SK-N-SH (cell line): ENCODE measurements at regions not wholly inside any gene's neighbourhood (a gene's known extent, or its start where the extent isn't known, plus 50 kb on each side); places are given as distances from the start of the nearest gene placed in this dataset.

Experiments
- CTCF ChIA-PET: fragments of 300-600, 350-600 bp; formaldehyde crosslinking; extraction: SDS; loops from one replicate; lab custom pipeline; 2021; lab: Yijun Ruan, JAX
- POLR2A ChIA-PET: fragments of 350-600 bp; sonication (Branson Sonifier 250); formaldehyde crosslinking; extraction: SDS; loops from one replicate; lab custom pipeline; 2020; ENCODE audit warnings: antibody characterized with exemption, inconsistent platforms; lab: Yijun Ruan, JAX
- DNase-seq: peaks from one replicate; pipeline ENCODE4 v3.0.0; 2012
- H2AFZ ChIP-seq: fragments of 200-600 bp; sonication (generic); 2 replicates; pipeline ENCODE4 v1.8.1; 2016; ENCODE audit warnings: antibody characterized with exemption, mild to moderate bottlenecking, low read depth
- H3F3A ChIP-seq: fragments of 200-600 bp; sonication (generic); replicated peaks from 2 replicates; pipeline ENCODE3; 2016; ENCODE audit warnings: antibody characterized with exemption, mild to moderate bottlenecking; ENCODE audit not compliant: insufficient read depth
- H3K27ac ChIP-seq, 2 experiments: fragments of 200-500 bp in 1 of 2; fragments of 200-600 bp in 1 of 2; sonication (Bioruptor generic) in 1 of 2; sonication (generic), shearing (Covaris generic) in 1 of 2; 2 replicates each; pipeline versions ENCODE4 v1.5.1 to v1.6.1; 2014 to 2016; ENCODE audit warnings: low read depth in 2 of 2, inconsistent platforms in 1 of 2, low read length in 1 of 2, mild to moderate bottlenecking in 1 of 2, mixed read lengths in 1 of 2
- H3K27me3 ChIP-seq: fragments of 200-600 bp; sonication (generic), shearing (Covaris generic); 2 replicates; pipeline ENCODE4 v1.6.1; 2016; ENCODE audit warnings: mixed run types; ENCODE audit not compliant: insufficient read depth
- H3K36me3 ChIP-seq, 2 experiments: fragments of 200-500 bp in 1 of 2; fragments of 200-600 bp in 1 of 2; sonication (Bioruptor generic) in 1 of 2; sonication (generic) in 1 of 2; replicated peaks in 1 of 2; 2 replicates each; pipeline versions ENCODE3 to v1.5.1; 2014 to 2016; ENCODE audit warnings: low read length in 1 of 2, mild to moderate bottlenecking in 1 of 2; ENCODE audit not compliant: insufficient read depth in 2 of 2, control insufficient read depth in 1 of 2
- H3K4me1 ChIP-seq, 2 experiments: fragments of 200-500 bp in 1 of 2; fragments of 200-600 bp in 1 of 2; sonication (Bioruptor generic) in 1 of 2; sonication (generic), shearing (Covaris generic) in 1 of 2; 2 replicates each; pipeline versions ENCODE4 v1.5.1 to v1.6.1; 2014 to 2016; ENCODE audit warnings: low read depth in 1 of 2, low read length in 1 of 2, mixed run types in 1 of 2; ENCODE audit not compliant: insufficient read depth in 2 of 2, control insufficient read depth in 1 of 2
- H3K4me2 ChIP-seq: fragments of 200-600 bp; sonication (generic), shearing (Covaris generic); 2 replicates; pipeline ENCODE4 v1.6.1; 2017; ENCODE audit warnings: mixed run types
- H3K4me3 ChIP-seq, 2 experiments: fragments of 200-500 bp in 1 of 2; fragments of 200-600 bp in 1 of 2; sonication (Bioruptor generic) in 1 of 2; sonication (generic), shearing (Covaris generic) in 1 of 2; 2 replicates each; pipeline versions ENCODE4 v1.5.1 to v1.8.1; 2014 to 2016; ENCODE audit warnings: low read depth in 2 of 2, inconsistent platforms in 1 of 2, low read length in 1 of 2, mild to moderate bottlenecking in 1 of 2, mixed read lengths in 1 of 2, moderate library complexity in 1 of 2
- H3K79me2 ChIP-seq: fragments of 200-600 bp; sonication (generic); 2 replicates; pipeline ENCODE4 v1.8.1; 2017; ENCODE audit warnings: mild to moderate bottlenecking; ENCODE audit not compliant: insufficient read depth
- H3K9ac ChIP-seq: fragments of 200-600 bp; sonication (generic); 2 replicates; pipeline ENCODE4 v1.6.1; 2017; ENCODE audit warnings: mixed run types
- H3K9me2 ChIP-seq: fragments of 200-600 bp; sonication (generic); 2 replicates; pipeline ENCODE4 v1.6.1; 2017; ENCODE audit warnings: mixed run types
- H3K9me3 ChIP-seq: fragments of 200-600 bp; sonication (generic); 2 replicates; pipeline ENCODE4 v1.6.1; 2017; ENCODE audit warnings: mixed run types, mild to moderate bottlenecking, moderate library complexity
- H4K20me1 ChIP-seq: fragments of 200-600 bp; sonication (generic); 2 replicates; pipeline ENCODE4 v1.6.1; 2017; ENCODE audit warnings: mild to moderate bottlenecking, mixed run types; ENCODE audit not compliant: insufficient read depth
- ELF1 ChIP-seq: IDR thresholded peaks from 2 replicates; pipeline ENCODE4 v1.4.0; 2012
- EP300 ChIP-seq, 2 experiments: IDR thresholded peaks; 2 replicates each; pipeline versions ENCODE4 v1.4.0 to v1.6.1; 2012; ENCODE audit warnings: borderline replicate concordance in 1 of 2, low read depth in 1 of 2, low read length in 1 of 2
- EZH2phosphoT487 ChIP-seq: fragments of 200-600 bp; sonication (generic); IDR thresholded peaks from 2 replicates; pipeline ENCODE4 v1.6.1; 2017; ENCODE audit warnings: low read depth, mixed run types, mild to moderate bottlenecking, antibody characterized with exemption, moderate library complexity, borderline replicate concordance
- FOXJ3 ChIP-seq: sonication (generic); formaldehyde crosslinking; IDR thresholded peaks from 2 replicates; pipeline ENCODE4 v1.5.1; 2020; ENCODE audit warnings: mild to moderate bottlenecking, missing genetic modification reagents
- FOXM1 ChIP-seq: IDR thresholded peaks from 2 replicates; pipeline ENCODE4 v1.4.0; 2012; ENCODE audit warnings: low read depth, mild to moderate bottlenecking
- GABPA ChIP-seq: IDR thresholded peaks from 2 replicates; pipeline ENCODE4 v1.4.0; 2012; ENCODE audit warnings: low read depth, mild to moderate bottlenecking
- GATA2 ChIP-seq: sonication (generic); formaldehyde crosslinking; IDR thresholded peaks from 2 replicates; pipeline ENCODE4 v1.5.0; 2020; ENCODE audit warnings: mild to moderate bottlenecking, missing genetic modification reagents
- IRF3 ChIP-seq: fragments of 150-350 bp; IDR thresholded peaks from 2 replicates; pipeline ENCODE4 v1.6.1; 2016; ENCODE audit warnings: mild to moderate bottlenecking, low read depth, low read length
- JUND ChIP-seq: IDR thresholded peaks from 2 replicates; pipeline ENCODE4 v1.4.0; 2012
- MXI1 ChIP-seq: IDR thresholded peaks from 2 replicates; pipeline ENCODE4 v1.6.1; 2012; ENCODE audit warnings: mild to moderate bottlenecking, low read depth, low read length, improper control_type of control experiment
- NFIC ChIP-seq: IDR thresholded peaks from 2 replicates; pipeline ENCODE4 v1.4.0; 2012; ENCODE audit warnings: borderline replicate concordance
- NRF1 ChIP-seq: IDR thresholded peaks from 2 replicates; pipeline ENCODE4 v1.6.1; 2012; ENCODE audit warnings: low read depth, mild to moderate bottlenecking, low read length
- RAD21 ChIP-seq: IDR thresholded peaks from 2 replicates; pipeline ENCODE4 v1.6.1; 2012; ENCODE audit warnings: mild to moderate bottlenecking, low read length
- RCOR1 ChIP-seq: fragments of 150-350 bp; IDR thresholded peaks from 2 replicates; pipeline ENCODE4 v1.6.1; 2017; ENCODE audit warnings: antibody characterized with exemption, low read length
- RXRA ChIP-seq: IDR thresholded peaks from 2 replicates; pipeline ENCODE4 v1.4.0; 2012; ENCODE audit warnings: low read depth, mild to moderate bottlenecking, borderline replicate concordance
- TAF1 ChIP-seq: IDR thresholded peaks from 2 replicates; pipeline ENCODE4 v1.6.1; 2012; ENCODE audit warnings: low read depth, mild to moderate bottlenecking, low read length, moderate library complexity, borderline replicate concordance
- TCF12 ChIP-seq: IDR thresholded peaks from 2 replicates; pipeline ENCODE4 v1.4.0; 2012
- USF1 ChIP-seq: IDR thresholded peaks from 2 replicates; pipeline ENCODE4 v1.4.0; 2012; ENCODE audit warnings: low read depth, borderline replicate concordance
- YY1 ChIP-seq: IDR thresholded peaks from 2 replicates; pipeline ENCODE4 v1.4.0; 2012; ENCODE audit warnings: low read depth, mild to moderate bottlenecking
- WGBS: methylation state at CpG from one replicate; pipeline ENCODE4 v1.1.6; 2017; ENCODE audit warnings: low lambda C conversion rate; 5-methylcytosine and 5-hydroxymethylcytosine counted together
- TF ChIP-seq, protein P1 (sequence below): IDR thresholded peaks from 2 replicates; pipeline ENCODE4 v1.6.1; 2012; ENCODE audit warnings: mild to moderate bottlenecking, low read depth, low read length, moderate library complexity
- TF ChIP-seq, protein P2 (sequence below): IDR thresholded peaks from 2 replicates; pipeline ENCODE4 v1.4.0; 2012; ENCODE audit warnings: low read depth
- TF ChIP-seq, protein P3 (sequence below): IDR thresholded peaks from 2 replicates; pipeline ENCODE4; 2012

DNA sequence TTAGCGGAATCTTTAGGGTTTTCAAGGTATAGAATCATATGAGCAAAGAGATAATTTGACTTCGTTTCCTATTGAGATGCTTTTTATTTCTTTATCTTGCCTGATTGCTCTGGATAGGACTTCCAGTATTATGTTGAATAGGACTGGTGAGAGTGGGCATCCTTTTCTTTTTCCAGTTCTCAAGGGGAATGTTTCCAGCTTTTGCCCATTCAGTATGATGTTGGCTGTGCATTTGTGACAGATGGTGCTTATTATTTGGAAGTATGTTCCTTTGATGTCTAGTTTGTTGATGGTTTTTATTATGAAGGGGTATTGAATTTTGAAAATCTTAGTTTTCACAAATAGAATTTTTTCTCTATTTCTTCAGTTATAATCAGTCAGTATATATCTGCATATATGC is 656.6 kb upstream of the MAP3K7 start:
- no peak overlapping the region for H3K4me3 ChIP-seq
- CTCF ChIA-PET: no interaction called here
- TF ChIP-seq, protein P1, sequence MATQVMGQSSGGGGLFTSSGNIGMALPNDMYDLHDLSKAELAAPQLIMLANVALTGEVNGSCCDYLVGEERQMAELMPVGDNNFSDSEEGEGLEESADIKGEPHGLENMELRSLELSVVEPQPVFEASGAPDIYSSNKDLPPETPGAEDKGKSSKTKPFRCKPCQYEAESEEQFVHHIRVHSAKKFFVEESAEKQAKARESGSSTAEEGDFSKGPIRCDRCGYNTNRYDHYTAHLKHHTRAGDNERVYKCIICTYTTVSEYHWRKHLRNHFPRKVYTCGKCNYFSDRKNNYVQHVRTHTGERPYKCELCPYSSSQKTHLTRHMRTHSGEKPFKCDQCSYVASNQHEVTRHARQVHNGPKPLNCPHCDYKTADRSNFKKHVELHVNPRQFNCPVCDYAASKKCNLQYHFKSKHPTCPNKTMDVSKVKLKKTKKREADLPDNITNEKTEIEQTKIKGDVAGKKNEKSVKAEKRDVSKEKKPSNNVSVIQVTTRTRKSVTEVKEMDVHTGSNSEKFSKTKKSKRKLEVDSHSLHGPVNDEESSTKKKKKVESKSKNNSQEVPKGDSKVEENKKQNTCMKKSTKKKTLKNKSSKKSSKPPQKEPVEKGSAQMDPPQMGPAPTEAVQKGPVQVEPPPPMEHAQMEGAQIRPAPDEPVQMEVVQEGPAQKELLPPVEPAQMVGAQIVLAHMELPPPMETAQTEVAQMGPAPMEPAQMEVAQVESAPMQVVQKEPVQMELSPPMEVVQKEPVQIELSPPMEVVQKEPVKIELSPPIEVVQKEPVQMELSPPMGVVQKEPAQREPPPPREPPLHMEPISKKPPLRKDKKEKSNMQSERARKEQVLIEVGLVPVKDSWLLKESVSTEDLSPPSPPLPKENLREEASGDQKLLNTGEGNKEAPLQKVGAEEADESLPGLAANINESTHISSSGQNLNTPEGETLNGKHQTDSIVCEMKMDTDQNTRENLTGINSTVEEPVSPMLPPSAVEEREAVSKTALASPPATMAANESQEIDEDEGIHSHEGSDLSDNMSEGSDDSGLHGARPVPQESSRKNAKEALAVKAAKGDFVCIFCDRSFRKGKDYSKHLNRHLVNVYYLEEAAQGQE: no peak
- no peak for TF ChIP-seq NRF1
- no peak for TF ChIP-seq GATA2 (CRISPR knock-in tag)
- TF ChIP-seq TCF12: no peak
- no peak for TF ChIP-seq IRF3
- no peak for TF ChIP-seq TAF1
- TF ChIP-seq RCOR1: no peak
- TF ChIP-seq YY1: no peak
- no peak for TF ChIP-seq FOXJ3 (CRISPR knock-in tag)
- TF ChIP-seq EP300 (IDR thresholded peaks at IDR 0.05; ENCODE audit: borderline replicate concordance in 1 of 2, low read depth in 1 of 2, low read length in 1 of 2): no peak
- no peak for TF ChIP-seq USF1
- no peaks in the 10 kb centered on the region for H3K4me1 ChIP-seq
- no peaks in the 10 kb centered on the region for H3K36me3 ChIP-seq
- no peaks in the 10 kb centered on the region for H3K9me2 ChIP-seq
- no peak overlapping the region for H3K27ac ChIP-seq
- DNase-seq: no peak
- no peaks in the 10 kb centered on the region for H3K79me2 ChIP-seq
- no peaks in the 10 kb centered on the region for H3K9me3 ChIP-seq
- no peaks in the 10 kb centered on the region for H3F3A ChIP-seq
- POLR2A ChIA-PET: no interaction called here
- no peak overlapping the region for H3K4me2 ChIP-seq
- no peak overlapping the region for H2AFZ ChIP-seq
- H3K9ac ChIP-seq: no peak overlapping the region
- H3K27me3 ChIP-seq: no peaks in the 10 kb centered on the region
- 1% methylated on average over 2 of the region's 2 CpGs for WGBS
- H4K20me1 ChIP-seq: no peaks in the 10 kb centered on the region

DNA sequence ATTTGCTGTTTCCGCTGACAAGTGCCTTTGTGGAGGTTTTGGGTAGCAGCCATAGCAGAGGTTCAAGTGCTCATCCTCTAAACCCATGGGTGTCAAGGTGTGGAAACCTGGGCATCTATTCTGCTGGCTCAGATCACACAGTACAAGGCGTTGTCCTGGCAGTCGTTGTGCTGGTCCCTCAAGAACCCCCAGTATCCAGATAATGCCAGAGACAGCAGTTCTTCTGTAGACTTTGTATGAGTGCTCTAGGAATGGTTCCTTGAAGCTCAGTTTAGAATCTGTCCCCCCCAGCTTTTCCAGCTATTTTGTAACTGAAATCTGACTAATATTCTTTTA is 655.7 kb upstream of the MAP3K7 start:
- Histone ChIP-seq H3K9ac (no peak overlapping the region), H3K4me3 (no peak overlapping the region), H3K36me3 (no peaks in the 10 kb centered on the region), H3F3A (no peaks in the 10 kb centered on the region), H2AFZ (no peak overlapping the region), H3K9me2 (no peaks in the 10 kb centered on the region), H3K79me2 (no peaks in the 10 kb centered on the region), H3K9me3 (no peaks in the 10 kb centered on the region), H3K27ac (no peak overlapping the region), H4K20me1 (no peaks in the 10 kb centered on the region), H3K27me3 (no peaks in the 10 kb centered on the region), H3K4me2 (no peak overlapping the region), H3K4me1 (no peaks in the 10 kb centered on the region)
- ChIA-PET POLR2A (no interaction called here), CTCF (no interaction called here)
- DNase-seq: no peak
- WGBS: 0% methylated on average over 1 of the region's 3 CpGs
- TF ChIP-seq, protein P2, sequence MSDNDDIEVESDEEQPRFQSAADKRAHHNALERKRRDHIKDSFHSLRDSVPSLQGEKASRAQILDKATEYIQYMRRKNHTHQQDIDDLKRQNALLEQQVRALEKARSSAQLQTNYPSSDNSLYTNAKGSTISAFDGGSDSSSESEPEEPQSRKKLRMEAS: no peak
- no peak for TF ChIP-seq FOXM1
- TF ChIP-seq, protein P3, sequence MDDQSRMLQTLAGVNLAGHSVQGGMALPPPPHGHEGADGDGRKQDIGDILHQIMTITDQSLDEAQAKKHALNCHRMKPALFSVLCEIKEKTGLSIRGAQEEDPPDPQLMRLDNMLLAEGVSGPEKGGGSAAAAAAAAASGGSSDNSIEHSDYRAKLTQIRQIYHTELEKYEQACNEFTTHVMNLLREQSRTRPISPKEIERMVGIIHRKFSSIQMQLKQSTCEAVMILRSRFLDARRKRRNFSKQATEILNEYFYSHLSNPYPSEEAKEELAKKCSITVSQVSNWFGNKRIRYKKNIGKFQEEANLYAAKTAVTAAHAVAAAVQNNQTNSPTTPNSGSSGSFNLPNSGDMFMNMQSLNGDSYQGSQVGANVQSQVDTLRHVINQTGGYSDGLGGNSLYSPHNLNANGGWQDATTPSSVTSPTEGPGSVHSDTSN: no peak
- TF ChIP-seq GABPA: no peak
- no peak for TF ChIP-seq JUND
- TF ChIP-seq FOXJ3 (CRISPR knock-in tag): no peak
- TF ChIP-seq RAD21: no peak
- no peak for TF ChIP-seq MXI1
- no peak for TF ChIP-seq NFIC
- no peak for TF ChIP-seq RXRA
- TF ChIP-seq IRF3: no peak
- no peak for TF ChIP-seq YY1
- no peak for TF ChIP-seq RCOR1
- TF ChIP-seq EZH2phosphoT487: no peak
- no peak for TF ChIP-seq ELF1
